Activated naive CD4-positive, alpha-beta T cell treated with anti-CD3 and anti-CD28 coated beads, Interleukin-2, amount 50 U/mL, for 72 hours (primary cell): ENCODE measurements at regions not wholly inside any gene's neighbourhood (a gene's known extent, or its start where the extent isn't known, plus 50 kb on each side); places are given as distances from the start of the nearest gene placed in this dataset.

Experiments
- ATAC-seq, 2 donors: fragments of 150-1000 bp; cut with Tn5 transposase; 2 replicates each; pipeline ENCODE4 v1.10.0; 2021; ENCODE audit warnings: mild to moderate bottlenecking in 2 of 2, moderate library complexity in 2 of 2
- DNase-seq, 2 donors: peaks; one replicate each; pipeline ENCODE4 v3.0.0; 2021 to 2022; ENCODE audit warnings: low spot score in 2 of 2
- H3K27ac Mint-ChIP-seq, 2 donors: one replicate each; pipeline ENCODE4 v1.8.0; 2022; ENCODE audit warnings: mild to moderate bottlenecking in 2 of 2, mixed read lengths in 2 of 2
- H3K36me3 Mint-ChIP-seq, 2 donors: one replicate each; pipeline ENCODE4 v1.8.0; 2022; ENCODE audit warnings: mixed read lengths in 2 of 2
- H3K9me3 Mint-ChIP-seq, 2 donors: one replicate each; pipeline ENCODE4 v1.8.0; 2022; ENCODE audit warnings: mixed read lengths in 2 of 2

- ATAC-seq (no peak), DNase-seq (no peak)
- Mint-ChIP-seq H3K36me3 (no peaks in the 10 kb centered on the region), H3K9me3 (no peaks in the 10 kb centered on the region), H3K27ac (no peak overlapping the region)
Measured at GRCh38 chrX:110408949-110409588, 50.4 kb downstream of the RTL9 start.

- Mint-ChIP-seq H3K27ac (no peak overlapping the region), H3K9me3 (no peaks in the 10 kb centered on the region), H3K36me3 (no peaks in the 10 kb centered on the region)
- ATAC-seq (peak; percentile 60 to 69), DNase-seq (peak in 1 of 2 donors; percentile 6)
Measured at GRCh38 chrX:110409925-110410324, 51.3 kb downstream of the RTL9 start.

- no peaks in the 10 kb centered on the region for H3K36me3 Mint-ChIP-seq
- H3K27ac Mint-ChIP-seq = no peak overlapping the region
- ATAC-seq = no peak
- no peaks in the 10 kb centered on the region for H3K9me3 Mint-ChIP-seq
- no peak for DNase-seq
Measured at GRCh38 chrX:110410603-110411002, 52.0 kb downstream of the RTL9 start.

- peak; percentile 87 to 89 for ATAC-seq
- no peaks in the 10 kb centered on the region for H3K36me3 Mint-ChIP-seq
- H3K27ac Mint-ChIP-seq = no peak overlapping the region
- H3K9me3 Mint-ChIP-seq = no peaks in the 10 kb centered on the region
- peak in 1 of 2 donors; percentile 66 for DNase-seq
Measured at GRCh38 chrX:110412971-110413726, 54.5 kb downstream of the RTL9 start.

- ATAC-seq (no peak), DNase-seq (no peak)
- Mint-ChIP-seq H3K36me3 (no peaks in the 10 kb centered on the region), H3K9me3 (no peaks in the 10 kb centered on the region), H3K27ac (no peak overlapping the region)
Measured at GRCh38 chrX:110413727-110414124, 55.1 kb downstream of the RTL9 start.

- no peak for DNase-seq
- no peaks in the 10 kb centered on the region for H3K36me3 Mint-ChIP-seq
Measured at GRCh38 chrX:110414273-110414672, 55.6 kb downstream of the RTL9 start.

GRCh38 chrX:110414679-110415439 is 56.2 kb downstream of the RTL9 start:
- H3K36me3 Mint-ChIP-seq = no peaks in the 10 kb centered on the region
- no peaks in the 10 kb centered on the region for H3K9me3 Mint-ChIP-seq
- no peak for DNase-seq
- H3K27ac Mint-ChIP-seq = no peak overlapping the region
- no peak for ATAC-seq

More at GRCh38 chrX:110414273-110414672, 55.6 kb downstream of the RTL9 start:
- no peak for ATAC-seq
- Mint-ChIP-seq H3K9me3 (no peaks in the 10 kb centered on the region), H3K27ac (no peak overlapping the region)

- H3K27ac Mint-ChIP-seq = no peak overlapping the region
- no peak for DNase-seq
- H3K36me3 Mint-ChIP-seq = no peaks in the 10 kb centered on the region
- no peak for ATAC-seq
- H3K9me3 Mint-ChIP-seq = no peaks in the 10 kb centered on the region
Measured at GRCh38 chrX:110415440-110416170, 57.0 kb downstream of the RTL9 start.

GRCh38 chrX:110417128-110417527 is 58.5 kb downstream of the RTL9 start:
- ATAC-seq = no peak
- Mint-ChIP-seq H3K9me3 (no peaks in the 10 kb centered on the region), H3K36me3 (no peaks in the 10 kb centered on the region), H3K27ac (no peak overlapping the region)
- no peak for DNase-seq

- ATAC-seq = no peak
- Mint-ChIP-seq H3K36me3 (no peaks in the 10 kb centered on the region), H3K27ac (no peak overlapping the region), H3K9me3 (no peaks in the 10 kb centered on the region)
- no peak for DNase-seq
Measured at GRCh38 chrX:110418316-110419235, 59.9 kb downstream of the RTL9 start.

- no peaks in the 10 kb centered on the region for H3K36me3 Mint-ChIP-seq
- DNase-seq = no peak
- H3K27ac Mint-ChIP-seq = no peak overlapping the region
- H3K9me3 Mint-ChIP-seq = no peaks in the 10 kb centered on the region
- ATAC-seq = no peak
Measured at GRCh38 chrX:110419512-110419911, 60.9 kb downstream of the RTL9 start.

GRCh38 chrX:110420771-110421499 is 62.3 kb downstream of the RTL9 start:
- Mint-ChIP-seq H3K9me3 (no peaks in the 10 kb centered on the region), H3K36me3 (no peaks in the 10 kb centered on the region), H3K27ac (no peak overlapping the region)
- DNase-seq (no peak), ATAC-seq (no peak)

- ATAC-seq (no peak), DNase-seq (no peak)
- H3K27ac Mint-ChIP-seq = no peak overlapping the region
- no peaks in the 10 kb centered on the region for H3K36me3 Mint-ChIP-seq
- no peaks in the 10 kb centered on the region for H3K9me3 Mint-ChIP-seq
Measured at GRCh38 chrX:110421500-110422455, 63.1 kb downstream of the RTL9 start.
